Endothelial cell of umbilical vein (primary cell): ENCODE measurements at regions not wholly inside any gene's neighbourhood (a gene's known extent, or its start where the extent isn't known, plus 50 kb on each side); places are given as distances from the start of the nearest gene placed in this dataset.
"Not testable (repeated sequence)": the region's sequence is repeated elsewhere in the genome, so short reads cannot be mapped to it uniquely, and the experiment has no call there.

Source experiments
- BruUV-seq: library from RNA; stranded (reverse); fragments of 400-500 nt; replicated peaks from 2 replicates; lab custom pipeline; 2021; lab: Mats Ljungman, UMichigan
- CTCF ChIA-PET: fragments of 300-600, 350-600 bp; sonication (Branson Sonifier 250); formaldehyde crosslinking; loops from one replicate; lab custom pipeline; 2021; ENCODE audit warnings: antibody characterized with exemption, inconsistent platforms; lab: Charles Lee
- POLR2A ChIA-PET: fragments of 300-600, 350-600 bp; sonication (Branson Sonifier 250); formaldehyde crosslinking; loops from one replicate; lab custom pipeline; 2021; ENCODE audit warnings: antibody characterized with exemption, inconsistent platforms; lab: Charles Lee
- DNase-seq: peaks from one replicate; pipeline ENCODE4 v3.0.0-alpha.2; 2011; ENCODE audit warnings: low read depth, low spot score
- FAIRE-seq: peaks from 2 replicates; lab custom pipeline; 2011; peaks lifted over from hg19 to GRCh38; lab: Jason Lieb, UNC
- H2AFZ ChIP-seq: 2 replicates; pipeline ENCODE4 v1.6.0; 2012; ENCODE audit warnings: low read depth, low read length, control low read depth, inconsistent platforms
- H3K27ac ChIP-seq: 2 replicates; pipeline ENCODE4 v1.5.1; 2011; ENCODE audit warnings: low read depth, mild to moderate bottlenecking, control low read depth, low read length, moderate library complexity; ENCODE audit not compliant: insufficient read depth
- H3K27me3 ChIP-seq, 2 experiments: 2 replicates each; pipeline versions ENCODE4 v1.6.0 to v1.6.1; 2011; ENCODE audit warnings: low read length in 2 of 2, mixed read lengths in 1 of 2; ENCODE audit not compliant: control insufficient read depth in 2 of 2, insufficient read depth in 2 of 2
- H3K36me3 ChIP-seq, 2 experiments: 2 replicates in 1 of 2; 3 replicates in 1 of 2; pipeline ENCODE4 v1.5.1; 2011; ENCODE audit warnings: low read length in 2 of 2, mild to moderate bottlenecking in 1 of 2, moderate library complexity in 1 of 2; ENCODE audit not compliant: control insufficient read depth in 2 of 2, insufficient read depth in 2 of 2; ENCODE audit errors: extremely low read depth in 1 of 2
- H3K4me1 ChIP-seq: 3 replicates; pipeline ENCODE4 v1.5.1; 2011; ENCODE audit warnings: mild to moderate bottlenecking, low read length; ENCODE audit not compliant: control insufficient read depth, insufficient read depth; ENCODE audit errors: extremely low read depth
- H3K4me2 ChIP-seq: 2 replicates; pipeline ENCODE4 v1.6.1; 2011; ENCODE audit warnings: low read length, control low read depth, mixed read lengths; ENCODE audit not compliant: insufficient read depth
- H3K4me3 ChIP-seq, 3 experiments: fragments of 200-600 bp in 1 of 3; sonication (generic), shearing (Covaris generic) in 1 of 3; replicated peaks in 1 of 3; 2 replicates each; pipeline ENCODE4 v1.5.1; 2011 to 2016; ENCODE audit warnings: control low read depth in 3 of 3, low read length in 3 of 3, mild to moderate bottlenecking in 2 of 3, inconsistent platforms in 1 of 3, low read depth in 1 of 3, moderate library complexity in 1 of 3; ENCODE audit not compliant: insufficient read depth in 1 of 3
- H3K79me2 ChIP-seq: 2 replicates; pipeline ENCODE4 v1.6.0; 2012; ENCODE audit warnings: low read length, inconsistent platforms; ENCODE audit not compliant: control insufficient read depth, insufficient read depth
- H3K9ac ChIP-seq: replicated peaks from 2 replicates; pipeline ENCODE3; 2011; ENCODE audit warnings: low read length, control low read depth; ENCODE audit not compliant: insufficient read depth; ENCODE audit errors: extremely low read depth
- H3K9me1 ChIP-seq: replicated peaks from 3 replicates; pipeline ENCODE4 v1.6.0; 2011; ENCODE audit warnings: mild to moderate bottlenecking, low read length; ENCODE audit not compliant: control insufficient read depth, insufficient read depth; ENCODE audit errors: extremely low read depth
- H3K9me3 ChIP-seq: replicated peaks from 2 replicates; pipeline ENCODE4 v1.5.1; 2012; ENCODE audit warnings: low read length, inconsistent platforms; ENCODE audit not compliant: control insufficient read depth, insufficient read depth
- H4K20me1 ChIP-seq: replicated peaks from 2 replicates; pipeline ENCODE3; 2011; ENCODE audit warnings: mild to moderate bottlenecking, low read length; ENCODE audit not compliant: control insufficient read depth, insufficient read depth; ENCODE audit errors: extremely low read depth
- FOS ChIP-seq: IDR thresholded peaks from 2 replicates; pipeline ENCODE4 v1.6.1; 2011; ENCODE audit warnings: mild to moderate bottlenecking, low read length, moderate library complexity, borderline replicate concordance; ENCODE audit not compliant: insufficient read depth
- JUN ChIP-seq: IDR thresholded peaks from 2 replicates; pipeline ENCODE4 v1.6.1; 2011; ENCODE audit warnings: borderline replicate concordance, low read depth; ENCODE audit not compliant: insufficient read length, insufficient read depth
- MYC ChIP-seq: IDR thresholded peaks from one replicate; pipeline ENCODE4 v1.6.1; 2011; ENCODE audit warnings: mild to moderate bottlenecking, low read depth, low read length
- POLR2A ChIP-seq: IDR thresholded peaks from 2 replicates; pipeline ENCODE4 v1.6.1; 2012; ENCODE audit warnings: low read depth, mild to moderate bottlenecking, control low read depth, low read length
- dilution Hi-C: fragments of 300-500 bp; cut with MboI; formaldehyde crosslinking; loops from one replicate; pipeline ENCODE4 v1.15.0; 2019; ENCODE audit warnings: low sequenced_read_pairs; ENCODE audit not compliant: extremely low pct_ligation_motif_present
- intact Hi-C: fragments of 100-400 bp; cut with micrococcal nuclease; formaldehyde crosslinking; loops from one replicate; pipeline ENCODE4 v1.10.0; 2022

- Histone ChIP-seq H3K36me3 (no peaks in the 10 kb centered on the region), H2AFZ (no peak overlapping the region), H3K9me3 (no peaks in the 10 kb centered on the region), H3K9ac (no peak overlapping the region), H3K27me3 (peaks cover 12 to 16% of the 10 kb centered on the region in 2 experiments), H3K4me1 (peaks cover 3% of the 10 kb centered on the region), H3K4me3 (no peak overlapping the region), H4K20me1 (no peaks in the 10 kb centered on the region), H3K79me2 (no peaks in the 10 kb centered on the region), H3K4me2 (no peak overlapping the region), H3K9me1 (no peaks in the 10 kb centered on the region), H3K27ac (no peak overlapping the region)
- dilution Hi-C loops (no loop called here), intact Hi-C loops (no loop called here)
- no peak for FAIRE-seq
- DNase-seq = no peak
- CTCF ChIA-PET = no interaction called here
- POLR2A ChIA-PET = no interaction called here
- TF ChIP-seq MYC (no peak), FOS (no peak), POLR2A (no peak), JUN (no peak)
- no TSS peak for BruUV-seq
Measured at GRCh38 chr3:184502123-184502667, 59.4 kb upstream of the EPHB3 start.

- H3K36me3 ChIP-seq, H3K79me2 ChIP-seq, DNase-seq, dilution Hi-C loops, H3K9me3 ChIP-seq, H2AFZ ChIP-seq, H3K4me3 ChIP-seq, H3K9ac ChIP-seq, H3K9me1 ChIP-seq, H4K20me1 ChIP-seq, H3K27ac ChIP-seq, BruUV-seq, intact Hi-C loops, POLR2A ChIA-PET, FAIRE-seq, H3K4me2 ChIP-seq, H3K4me1 ChIP-seq: not testable (repeated sequence)
- CTCF ChIA-PET = interaction anchor here (0.7 to 1.8 kb wide), 7 partner anchors 9 to 131 kb away, joined by 3 to 7 read pairs (median 4); no protein-coding TSS in a partner anchor
- peaks cover 14 to 17% of the 10 kb centered on the region in 2 experiments for H3K27me3 ChIP-seq
Measured at GRCh38 chr3:184502841-184503240, 58.7 kb upstream of the EPHB3 start.
